A549 (cell line): ENCODE measurements at regions not wholly inside any gene's neighbourhood (a gene's known extent, or its start where the extent isn't known, plus 50 kb on each side); places are given as distances from the start of the nearest gene placed in this dataset.

Source experiments
- BHLHE40 ChIP-seq: IDR thresholded peaks from 2 replicates; pipeline ENCODE4 v1.6.1; 2012; ENCODE audit warnings: low read depth, low read length, inconsistent platforms
- CHD2 ChIP-seq: fragments of 150-350 bp; IDR thresholded peaks from 2 replicates; pipeline ENCODE4 v1.6.1; 2014; ENCODE audit warnings: low read length; ENCODE audit not compliant: partially characterized antibody
- EP300 ChIP-seq, 2 experiments: fragments of >200 bp; sonication (Bioruptor Twin); formaldehyde crosslinking; IDR thresholded peaks; 2 replicates in 1 of 2; 3 replicates in 1 of 2; pipeline ENCODE4 v1.6.1; 2016 to 2017
- MAX ChIP-seq: IDR thresholded peaks from 2 replicates; pipeline ENCODE4 v1.6.1; 2012
- ZSCAN20 ChIP-seq: fragments of 250-450 bp; sonication (Bioruptor Pico); IDR thresholded peaks from 2 replicates; pipeline ENCODE4 v1.8.0; 2022; ENCODE audit warnings: mild to moderate bottlenecking, moderate library complexity
- TF ChIP-seq, protein P1 (sequence below): fragments of 150-350 bp; IDR thresholded peaks from 2 replicates; pipeline ENCODE4 v1.6.1; 2014; ENCODE audit warnings: low read depth, mild to moderate bottlenecking, low read length
- TF ChIP-seq, protein P2 (sequence below): fragments of >200 bp; sonication (Bioruptor Twin); formaldehyde crosslinking; IDR thresholded peaks from 3 replicates; pipeline ENCODE4 v1.6.1; 2016
- TF ChIP-seq, protein P3 (sequence below): fragments of 200-600 bp; sonication (generic); IDR thresholded peaks from 2 replicates; pipeline ENCODE4 v1.6.1; 2016; ENCODE audit warnings: antibody characterized with exemption, mild to moderate bottlenecking, moderate library complexity
- TF ChIP-seq, protein P4 (sequence below): fragments of >200 bp; sonication (Bioruptor Twin); formaldehyde crosslinking; IDR thresholded peaks from 3 replicates; pipeline ENCODE4 v1.5.1; 2016

- TF ChIP-seq, protein P1, sequence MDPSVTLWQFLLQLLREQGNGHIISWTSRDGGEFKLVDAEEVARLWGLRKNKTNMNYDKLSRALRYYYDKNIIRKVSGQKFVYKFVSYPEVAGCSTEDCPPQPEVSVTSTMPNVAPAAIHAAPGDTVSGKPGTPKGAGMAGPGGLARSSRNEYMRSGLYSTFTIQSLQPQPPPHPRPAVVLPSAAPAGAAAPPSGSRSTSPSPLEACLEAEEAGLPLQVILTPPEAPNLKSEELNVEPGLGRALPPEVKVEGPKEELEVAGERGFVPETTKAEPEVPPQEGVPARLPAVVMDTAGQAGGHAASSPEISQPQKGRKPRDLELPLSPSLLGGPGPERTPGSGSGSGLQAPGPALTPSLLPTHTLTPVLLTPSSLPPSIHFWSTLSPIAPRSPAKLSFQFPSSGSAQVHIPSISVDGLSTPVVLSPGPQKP, result no peak
- TF ChIP-seq ZSCAN20 (CRISPR knock-in tag) (no peak), MAX (no peak), BHLHE40 (no peak), CHD2 (no peak), EP300 (IDR thresholded peaks at IDR 0.05) (no peak)
- TF ChIP-seq, protein P2, sequence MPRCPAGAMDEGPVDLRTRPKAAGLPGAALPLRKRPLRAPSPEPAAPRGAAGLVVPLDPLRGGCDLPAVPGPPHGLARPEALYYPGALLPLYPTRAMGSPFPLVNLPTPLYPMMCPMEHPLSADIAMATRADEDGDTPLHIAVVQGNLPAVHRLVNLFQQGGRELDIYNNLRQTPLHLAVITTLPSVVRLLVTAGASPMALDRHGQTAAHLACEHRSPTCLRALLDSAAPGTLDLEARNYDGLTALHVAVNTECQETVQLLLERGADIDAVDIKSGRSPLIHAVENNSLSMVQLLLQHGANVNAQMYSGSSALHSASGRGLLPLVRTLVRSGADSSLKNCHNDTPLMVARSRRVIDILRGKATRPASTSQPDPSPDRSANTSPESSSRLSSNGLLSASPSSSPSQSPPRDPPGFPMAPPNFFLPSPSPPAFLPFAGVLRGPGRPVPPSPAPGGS, result no peak
- TF ChIP-seq, protein P3, sequence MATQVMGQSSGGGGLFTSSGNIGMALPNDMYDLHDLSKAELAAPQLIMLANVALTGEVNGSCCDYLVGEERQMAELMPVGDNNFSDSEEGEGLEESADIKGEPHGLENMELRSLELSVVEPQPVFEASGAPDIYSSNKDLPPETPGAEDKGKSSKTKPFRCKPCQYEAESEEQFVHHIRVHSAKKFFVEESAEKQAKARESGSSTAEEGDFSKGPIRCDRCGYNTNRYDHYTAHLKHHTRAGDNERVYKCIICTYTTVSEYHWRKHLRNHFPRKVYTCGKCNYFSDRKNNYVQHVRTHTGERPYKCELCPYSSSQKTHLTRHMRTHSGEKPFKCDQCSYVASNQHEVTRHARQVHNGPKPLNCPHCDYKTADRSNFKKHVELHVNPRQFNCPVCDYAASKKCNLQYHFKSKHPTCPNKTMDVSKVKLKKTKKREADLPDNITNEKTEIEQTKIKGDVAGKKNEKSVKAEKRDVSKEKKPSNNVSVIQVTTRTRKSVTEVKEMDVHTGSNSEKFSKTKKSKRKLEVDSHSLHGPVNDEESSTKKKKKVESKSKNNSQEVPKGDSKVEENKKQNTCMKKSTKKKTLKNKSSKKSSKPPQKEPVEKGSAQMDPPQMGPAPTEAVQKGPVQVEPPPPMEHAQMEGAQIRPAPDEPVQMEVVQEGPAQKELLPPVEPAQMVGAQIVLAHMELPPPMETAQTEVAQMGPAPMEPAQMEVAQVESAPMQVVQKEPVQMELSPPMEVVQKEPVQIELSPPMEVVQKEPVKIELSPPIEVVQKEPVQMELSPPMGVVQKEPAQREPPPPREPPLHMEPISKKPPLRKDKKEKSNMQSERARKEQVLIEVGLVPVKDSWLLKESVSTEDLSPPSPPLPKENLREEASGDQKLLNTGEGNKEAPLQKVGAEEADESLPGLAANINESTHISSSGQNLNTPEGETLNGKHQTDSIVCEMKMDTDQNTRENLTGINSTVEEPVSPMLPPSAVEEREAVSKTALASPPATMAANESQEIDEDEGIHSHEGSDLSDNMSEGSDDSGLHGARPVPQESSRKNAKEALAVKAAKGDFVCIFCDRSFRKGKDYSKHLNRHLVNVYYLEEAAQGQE, result no peak
- TF ChIP-seq, protein P4, sequence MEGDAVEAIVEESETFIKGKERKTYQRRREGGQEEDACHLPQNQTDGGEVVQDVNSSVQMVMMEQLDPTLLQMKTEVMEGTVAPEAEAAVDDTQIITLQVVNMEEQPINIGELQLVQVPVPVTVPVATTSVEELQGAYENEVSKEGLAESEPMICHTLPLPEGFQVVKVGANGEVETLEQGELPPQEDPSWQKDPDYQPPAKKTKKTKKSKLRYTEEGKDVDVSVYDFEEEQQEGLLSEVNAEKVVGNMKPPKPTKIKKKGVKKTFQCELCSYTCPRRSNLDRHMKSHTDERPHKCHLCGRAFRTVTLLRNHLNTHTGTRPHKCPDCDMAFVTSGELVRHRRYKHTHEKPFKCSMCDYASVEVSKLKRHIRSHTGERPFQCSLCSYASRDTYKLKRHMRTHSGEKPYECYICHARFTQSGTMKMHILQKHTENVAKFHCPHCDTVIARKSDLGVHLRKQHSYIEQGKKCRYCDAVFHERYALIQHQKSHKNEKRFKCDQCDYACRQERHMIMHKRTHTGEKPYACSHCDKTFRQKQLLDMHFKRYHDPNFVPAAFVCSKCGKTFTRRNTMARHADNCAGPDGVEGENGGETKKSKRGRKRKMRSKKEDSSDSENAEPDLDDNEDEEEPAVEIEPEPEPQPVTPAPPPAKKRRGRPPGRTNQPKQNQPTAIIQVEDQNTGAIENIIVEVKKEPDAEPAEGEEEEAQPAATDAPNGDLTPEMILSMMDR, result no peak
Measured at GRCh38 chr4:182015893-182016292, 227.3 kb upstream of the TENM3 start.
